Muscle layer of duodenum (tissue), 2 donors: ENCODE measurements at regions not wholly inside any gene's neighbourhood (a gene's known extent, or its start where the extent isn't known, plus 50 kb on each side); places are given as distances from the start of the nearest gene placed in this dataset.

Source experiments
- H3K27ac ChIP-seq: one replicate; pipeline ENCODE4 v1.7.0; 2013; ENCODE audit warnings: mild to moderate bottlenecking, low read length
- H3K27me3 ChIP-seq: one replicate; pipeline ENCODE4 v1.7.0; 2013; ENCODE audit warnings: low read depth, mild to moderate bottlenecking, control low read depth, low read length
- H3K36me3 ChIP-seq, 2 donors: one replicate each; pipeline ENCODE4 v1.7.0; 2013; ENCODE audit warnings: low read length in 2 of 2, control low read depth in 1 of 2, mild to moderate bottlenecking in 1 of 2; ENCODE audit not compliant: insufficient read depth in 2 of 2, control insufficient read depth in 1 of 2
- H3K4me1 ChIP-seq, 2 donors: one replicate each; pipeline ENCODE4 v1.7.0; 2013; ENCODE audit warnings: low read length in 2 of 2, mild to moderate bottlenecking in 2 of 2, control low read depth in 1 of 2, moderate library complexity in 1 of 2; ENCODE audit not compliant: insufficient read depth in 2 of 2, control insufficient read depth in 1 of 2
- H3K4me3 ChIP-seq, 2 donors: one replicate each; pipeline ENCODE4 v1.7.0; 2013; ENCODE audit warnings: low read length in 2 of 2, low read depth in 1 of 2, mild to moderate bottlenecking in 1 of 2
- H3K9me3 ChIP-seq, 2 donors: one replicate each; pipeline ENCODE4 v1.7.0; 2013; ENCODE audit warnings: low read length in 2 of 2, control low read depth in 1 of 2, mild to moderate bottlenecking in 1 of 2; ENCODE audit not compliant: control insufficient read depth in 1 of 2
- donor health status: healthy.

- Histone ChIP-seq H3K36me3 (no peaks in the 10 kb centered on the region), H3K4me1 (peaks cover 0 to 10% of the 10 kb centered on the region in 2 donors), H3K27me3 (no peaks in the 10 kb centered on the region), H3K9me3 (no peaks in the 10 kb centered on the region), H3K4me3 (no peak overlapping the region), H3K27ac (no peak overlapping the region)
These were observed 350.3 kb downstream of the GADD45G start for GRCh38 chr9:89955144-89955543.

GRCh38 chr9:89955626-89956025 lies 350.8 kb downstream of the GADD45G start:
- Histone ChIP-seq H3K4me3 (no peak overlapping the region), H3K36me3 (no peaks in the 10 kb centered on the region), H3K4me1 (peaks cover 0 to 10% of the 10 kb centered on the region in 2 donors), H3K9me3 (no peaks in the 10 kb centered on the region), H3K27ac (no peak overlapping the region), H3K27me3 (no peaks in the 10 kb centered on the region)

GRCh38 chr9:89956331-89956730 lies 351.5 kb downstream of the GADD45G start:
- no peak overlapping the region for H3K4me3 ChIP-seq
- no peaks in the 10 kb centered on the region for H3K9me3 ChIP-seq
- H3K27me3 ChIP-seq = no peaks in the 10 kb centered on the region
- no peak overlapping the region for H3K27ac ChIP-seq
- no peaks in the 10 kb centered on the region for H3K36me3 ChIP-seq
- peaks cover 0 to 10% of the 10 kb centered on the region in 2 donors for H3K4me1 ChIP-seq

- no peaks in the 10 kb centered on the region for H3K9me3 ChIP-seq
- no peak overlapping the region for H3K27ac ChIP-seq
- no peak overlapping the region for H3K4me3 ChIP-seq
- H3K4me1 ChIP-seq = peaks cover 2 to 13% of the 10 kb centered on the region in 2 donors
- H3K36me3 ChIP-seq = no peaks in the 10 kb centered on the region
- H3K27me3 ChIP-seq = no peaks in the 10 kb centered on the region
These were observed 352.1 kb downstream of the GADD45G start for GRCh38 chr9:89956907-89957306.

GRCh38 chr9:89958086-89958485 lies 353.3 kb downstream of the GADD45G start:
- Histone ChIP-seq H3K36me3 (no peaks in the 10 kb centered on the region), H3K4me1 (peaks cover 9 to 19% of the 10 kb centered on the region in 2 donors), H3K4me3 (no peak overlapping the region), H3K27me3 (no peaks in the 10 kb centered on the region), H3K27ac (no peak overlapping the region), H3K9me3 (no peaks in the 10 kb centered on the region)

- Histone ChIP-seq H3K27me3 (no peaks in the 10 kb centered on the region), H3K27ac (peak overlapping the region; percentile 20), H3K36me3 (no peaks in the 10 kb centered on the region), H3K4me1 (peaks cover 9 to 10% of the 10 kb centered on the region in 2 donors), H3K9me3 (no peaks in the 10 kb centered on the region), H3K4me3 (peak overlapping the region; percentile 21 to 51)
These were observed 357.0 kb downstream of the GADD45G start for GRCh38 chr9:89961616-89962341.

- no peaks in the 10 kb centered on the region for H3K9me3 ChIP-seq
These were observed 358.5 kb downstream of the GADD45G start for GRCh38 chr9:89963280-89963679.

GRCh38 chr9:89967527-89967926 lies 362.7 kb downstream of the GADD45G start:
- no peak overlapping the region for H3K27ac ChIP-seq
- H3K27me3 ChIP-seq = no peaks in the 10 kb centered on the region
- no peaks in the 10 kb centered on the region for H3K9me3 ChIP-seq
- H3K4me1 ChIP-seq = peaks cover 0 to 3% of the 10 kb centered on the region in 2 donors
- H3K4me3 ChIP-seq = no peak overlapping the region
- no peaks in the 10 kb centered on the region for H3K36me3 ChIP-seq

More at GRCh38 chr9:89963280-89963679, 358.5 kb downstream of the GADD45G start:
- H3K27me3 ChIP-seq = no peaks in the 10 kb centered on the region
- no peak overlapping the region for H3K4me3 ChIP-seq
- no peak overlapping the region for H3K27ac ChIP-seq
- no peaks in the 10 kb centered on the region for H3K36me3 ChIP-seq
- peaks cover 9 to 10% of the 10 kb centered on the region in 2 donors for H3K4me1 ChIP-seq

- Histone ChIP-seq H3K27ac (no peak overlapping the region), H3K4me1 (no peaks in the 10 kb centered on the region), H3K27me3 (no peaks in the 10 kb centered on the region), H3K4me3 (no peak overlapping the region), H3K9me3 (no peaks in the 10 kb centered on the region), H3K36me3 (no peaks in the 10 kb centered on the region)
These were observed 364.4 kb downstream of the GADD45G start for GRCh38 chr9:89969156-89969675.

GRCh38 chr9:89969881-89970639 lies 365.2 kb downstream of the GADD45G start:
- no peaks in the 10 kb centered on the region for H3K4me1 ChIP-seq
- H3K27ac ChIP-seq = no peak overlapping the region
- H3K27me3 ChIP-seq = no peaks in the 10 kb centered on the region
- H3K4me3 ChIP-seq = no peak overlapping the region
- no peaks in the 10 kb centered on the region for H3K9me3 ChIP-seq
- no peaks in the 10 kb centered on the region for H3K36me3 ChIP-seq

- Histone ChIP-seq H3K36me3 (no peaks in the 10 kb centered on the region), H3K27ac (no peak overlapping the region), H3K9me3 (no peaks in the 10 kb centered on the region), H3K4me3 (no peak overlapping the region), H3K27me3 (no peaks in the 10 kb centered on the region), H3K4me1 (no peaks in the 10 kb centered on the region)
These were observed 365.9 kb downstream of the GADD45G start for GRCh38 chr9:89970701-89971100.
